T1000 (cell line): ENCODE measurements at regions not wholly inside any gene's neighbourhood (a gene's known extent, or its start where the extent isn't known, plus 50 kb on each side); places are given as distances from the start of the nearest gene placed in this dataset.
"Not testable (repeated sequence)": the region's sequence is repeated elsewhere in the genome, so short reads cannot be mapped to it uniquely, and the experiment has no call there.

Experiments
- DNase-seq: peaks from one replicate; lab custom pipeline; 2025; ENCODE audit warnings: mixed read lengths; lab: John Stamatoyannopoulos, UW

- no peak for DNase-seq
Measured at GRCh38 chr13:97875911-97876310, 77.6 kb upstream of the IPO5 start.

DNA sequence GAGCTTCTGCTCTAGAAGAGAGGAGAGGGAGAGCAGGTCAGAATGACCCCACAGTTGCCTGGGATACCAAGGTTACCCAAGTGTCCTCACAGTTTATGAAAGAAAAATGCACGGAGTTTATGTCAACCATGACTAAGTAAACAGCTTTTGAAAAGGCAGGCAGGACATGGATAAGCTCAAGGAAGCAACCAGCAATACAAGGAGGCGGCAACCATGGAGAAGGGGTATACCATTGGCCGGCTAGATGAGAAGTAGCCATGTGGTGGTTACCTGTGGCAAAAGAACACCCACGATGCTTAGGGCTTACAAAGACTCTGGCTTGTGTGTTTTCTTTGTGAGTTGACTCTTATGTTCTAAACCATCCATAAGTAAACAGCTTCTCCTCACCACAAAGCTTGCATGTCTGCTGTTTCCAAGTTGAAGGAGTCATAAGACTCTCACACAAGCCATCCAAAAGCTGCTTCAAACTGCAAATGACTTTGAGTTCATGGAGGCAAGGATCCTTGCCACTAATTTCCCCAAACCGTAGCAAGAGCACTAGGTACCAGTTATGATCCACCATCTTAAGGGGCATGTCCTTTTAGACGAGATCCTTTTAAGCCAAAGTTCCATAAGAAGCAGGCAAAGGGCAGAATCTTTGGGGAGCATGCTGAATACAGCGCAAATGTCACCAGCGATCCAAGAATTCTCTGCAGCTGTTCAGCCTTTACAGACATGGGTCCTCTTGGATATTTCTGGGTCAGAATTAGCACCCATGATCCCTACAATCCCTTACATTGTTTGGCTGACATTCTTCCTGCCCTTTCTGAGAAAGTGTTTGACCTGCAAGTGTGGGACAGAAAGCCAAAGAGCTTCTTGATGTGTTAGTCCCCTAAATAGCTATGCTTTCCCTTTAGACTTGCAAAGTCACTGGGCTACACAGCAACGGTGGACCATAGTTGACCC, 74.8 kb upstream of the IPO5 start:
- no peak for DNase-seq

GRCh38 chr13:97879646-97880310, 73.7 kb upstream of the IPO5 start:
- DNase-seq = peak; percentile 6

- no peak for DNase-seq
Measured at GRCh38 chr13:97880311-97880675, 73.2 kb upstream of the IPO5 start.

- DNase-seq = no peak
Measured at GRCh38 chr13:97881556-97881955, 71.9 kb upstream of the IPO5 start.

DNA sequence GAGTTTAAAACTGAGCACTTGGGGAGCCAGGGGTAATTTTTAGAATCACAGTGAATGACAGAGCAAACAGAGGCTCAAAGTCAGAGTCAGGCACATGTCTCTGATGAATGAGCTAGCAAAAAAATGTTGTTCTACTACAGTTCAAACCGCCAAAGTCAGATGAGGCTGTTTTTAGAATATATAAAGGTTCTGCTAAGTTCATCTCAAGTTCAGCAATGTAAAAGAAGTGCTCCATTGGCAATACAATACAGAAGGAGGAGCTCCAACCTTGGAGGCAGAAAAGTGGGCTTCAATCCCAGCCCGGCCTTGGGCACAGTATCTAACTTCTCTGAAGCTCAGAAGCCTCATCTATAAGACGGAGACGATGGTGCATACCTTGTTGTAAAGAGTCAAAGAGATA, 70.1 kb upstream of the IPO5 start:
- DNase-seq = no peak

GRCh38 chr13:97884707-97885468, 68.6 kb upstream of the IPO5 start:
- no peak for DNase-seq

- DNase-seq = no peak
Measured at GRCh38 chr13:97885641-97886040, 67.8 kb upstream of the IPO5 start.

DNA sequence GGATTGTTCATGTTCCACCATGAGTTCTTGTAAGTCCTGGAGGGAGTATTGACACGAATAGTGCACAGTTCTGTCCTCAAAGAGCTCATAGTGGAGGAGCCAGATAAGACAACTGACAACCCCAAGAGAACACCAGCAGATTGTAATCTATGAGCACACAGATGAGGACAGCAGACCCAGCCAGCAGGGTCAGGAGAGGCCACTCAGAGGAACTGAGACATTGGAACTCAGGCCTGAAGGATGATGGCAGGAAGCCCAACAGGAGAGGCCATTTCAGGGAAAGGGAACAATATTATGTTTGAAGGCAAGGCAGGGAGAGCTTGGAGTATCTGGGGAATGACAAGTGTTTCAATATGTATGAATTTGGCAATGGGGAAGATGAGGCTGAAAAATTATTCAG, 63.7 kb upstream of the IPO5 start:
- no peak for DNase-seq

GRCh38 chr13:97890573-97890972, 62.9 kb upstream of the IPO5 start:
- no peak for DNase-seq

- DNase-seq = not testable (repeated sequence)
Measured at GRCh38 chr13:97891964-97892363, 61.5 kb upstream of the IPO5 start.

DNA sequence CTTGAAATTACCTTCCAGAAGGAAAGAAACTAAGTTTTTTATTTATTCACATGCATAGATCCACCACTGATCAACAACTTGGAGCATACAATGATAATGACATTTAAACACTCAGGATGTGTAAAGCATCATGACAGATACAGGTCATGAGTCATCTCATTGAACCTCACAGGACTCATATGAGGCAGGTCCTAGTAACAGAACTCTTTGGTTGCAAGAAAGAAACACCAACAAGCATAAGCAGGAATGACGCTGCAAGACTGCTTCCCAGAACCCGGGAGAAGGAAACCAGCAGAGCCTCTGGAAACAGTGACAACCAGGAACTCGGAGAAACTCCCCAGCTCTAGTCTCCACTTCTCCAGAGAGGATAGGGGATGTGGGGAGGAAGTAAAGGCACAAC, 60.8 kb upstream of the IPO5 start:
- DNase-seq = peak; percentile 6

- no peak for DNase-seq
Measured at GRCh38 chr13:97895383-97895782, 58.1 kb upstream of the IPO5 start.

- DNase-seq = no peak
Measured at GRCh38 chr13:97896446-97896845, 57.0 kb upstream of the IPO5 start.

- no peak for DNase-seq
Measured at GRCh38 chr13:97901716-97902115, 51.8 kb upstream of the IPO5 start.
